ENCODE measurements at regions not wholly inside any gene's neighbourhood (a gene's known extent, or its start where the extent isn't known, plus 50 kb on each side); places are given as distances from the start of the nearest gene placed in this dataset.

GRCh38 chr12:112559784-112560183, 141.0 kb downstream of the PTPN11 start:
- CTCF ChIA-PET: no interaction called here
- no peak overlapping the region for H3K27ac ChIP-seq (ENCODE audit: extremely low read depth, low read depth, low read length)
- TF ChIP-seq SCRT2 (tag by site-specific recombination; IDR thresholded peaks at IDR 0.05) (no peak), ZNF580 (tag by site-specific recombination; IDR thresholded peaks at IDR 0.05) (no peak), ZNF837 (tag by site-specific recombination; IDR thresholded peaks at IDR 0.05) (no peak), ZNF169 (tag by site-specific recombination; IDR thresholded peaks at IDR 0.05) (no peak), BCL11A (tag by site-specific recombination; IDR thresholded peaks at IDR 0.05; ENCODE audit: low read depth) (no peak), ZSCAN4 (tag by site-specific recombination; IDR thresholded peaks at IDR 0.05) (no peak), SETDB1 (IDR thresholded peaks at IDR 0.05; ENCODE audit: insufficient read length, low read length) (no peak), ZBTB44 (tag by site-specific recombination; IDR thresholded peaks at IDR 0.05) (no peak), GLI2 (tag by site-specific recombination; IDR thresholded peaks at IDR 0.05; ENCODE audit: borderline replicate concordance, low read depth) (no peak)
- no peak overlapping the region for H3K4me3 ChIP-seq (ENCODE audit: low read depth, low read length)
- no peaks in the 10 kb centered on the region for H3K4me1 ChIP-seq (ENCODE audit: control insufficient read depth, insufficient read depth, low read length)
- H3K9me3 ChIP-seq (ENCODE audit: control insufficient read depth, insufficient read depth, low read depth, low read length): no peaks in the 10 kb centered on the region
- no peaks in the 10 kb centered on the region for H3K36me3 ChIP-seq (ENCODE audit: control insufficient read depth in 2 of 2, insufficient read depth in 1 of 2, low read length in 2 of 2)
- POLR2A ChIA-PET: no interaction called here

GRCh38 chr12:112564160-112564784, 145.5 kb downstream of the PTPN11 start:
- no peaks in the 10 kb centered on the region for H3K9me3 ChIP-seq (ENCODE audit: control insufficient read depth, insufficient read depth, low read depth, low read length)
- ChIA-PET POLR2A (interaction anchor here (0.6 kb wide), 1 partner anchor 161 kb away, joined by 3 read pairs; no protein-coding TSS in a partner anchor), CTCF (interaction anchor here (0.6 to 1.2 kb wide), 3 partner anchors 9 to 38 kb away, joined by 3 read pairs; no protein-coding TSS in a partner anchor)
- no peaks in the 10 kb centered on the region for H3K4me1 ChIP-seq (ENCODE audit: control insufficient read depth, insufficient read depth, low read length)
- H3K27ac ChIP-seq (ENCODE audit: extremely low read depth, low read depth, low read length): no peak overlapping the region
- no peak overlapping the region for H3K4me3 ChIP-seq (ENCODE audit: low read depth, low read length)
- no peaks in the 10 kb centered on the region for H3K36me3 ChIP-seq (ENCODE audit: control insufficient read depth in 2 of 2, insufficient read depth in 1 of 2, low read length in 2 of 2)
- TF ChIP-seq HIC1 (tag by site-specific recombination; IDR thresholded peaks at IDR 0.05) (no peak), ZNF394 (tag by site-specific recombination; IDR thresholded peaks at IDR 0.05; ENCODE audit: borderline replicate concordance) (no peak), ZNF16 (tag by site-specific recombination; IDR thresholded peaks at IDR 0.05; ENCODE audit: low read depth) (no peak), HOXA7 (CRISPR knock-in tag; IDR thresholded peaks at IDR 0.05; ENCODE audit: borderline replicate concordance) (no peak), ZNF513 (tag by site-specific recombination; IDR thresholded peaks at IDR 0.05) (no peak), ZNF837 (tag by site-specific recombination; IDR thresholded peaks at IDR 0.05) (no peak)

Data from HEK293 (cell line).